K562 (cell line): ENCODE measurements at regions not wholly inside any gene's neighbourhood (a gene's known extent, or its start where the extent isn't known, plus 50 kb on each side); places are given as distances from the start of the nearest gene placed in this dataset.

Source experiments
- BHLHE40 ChIP-seq: IDR thresholded peaks from 2 replicates; pipeline ENCODE4 v1.6.1; 2011; ENCODE audit warnings: low read length, improper control_type of control experiment
- CBX5 ChIP-seq: IDR thresholded peaks from 2 replicates; pipeline ENCODE4 v1.6.1; 2014; ENCODE audit warnings: low read depth, borderline replicate concordance
- ETV6 ChIP-seq, 3 experiments: fragments of 150-350 bp in 1 of 3; sonication (generic) in 1 of 3; formaldehyde crosslinking in 1 of 3; IDR thresholded peaks; 2 replicates each; pipeline versions ENCODE4 v1.6.1 to v1.8.0; 2014 to 2022; ENCODE audit warnings: borderline replicate concordance in 2 of 3, low read depth in 2 of 3, antibody characterized with exemption in 1 of 3, low read length in 1 of 3, mild to moderate bottlenecking in 1 of 3, missing genetic modification reagents in 1 of 3
- MAFG ChIP-seq: fragments of 450-650 bp; conservative IDR thresholded peaks from 2 replicates; pipeline ENCODE4 v1.6.1; 2016; ENCODE audit warnings: missing genetic modification characterization, missing compliant biosample characterization
- NEUROD1 ChIP-seq: fragments of 150-350 bp; IDR thresholded peaks from 2 replicates; pipeline ENCODE4 v1.6.1; 2014; ENCODE audit warnings: borderline replicate concordance, low read length, low read depth; ENCODE audit not compliant: partially characterized antibody
- RFX5 ChIP-seq: IDR thresholded peaks from 2 replicates; pipeline ENCODE4 v1.6.1; 2011; ENCODE audit warnings: low read depth, mild to moderate bottlenecking, improper control_type of control experiment, low read length
- SAP30 ChIP-seq: fragments of 200-600 bp; sonication (generic); IDR thresholded peaks from 2 replicates; pipeline ENCODE4 v1.6.1; 2012; ENCODE audit warnings: borderline replicate concordance, low read depth, mild to moderate bottlenecking, moderate library complexity, low read length, control low read depth, inconsistent platforms; ENCODE audit not compliant: insufficient read depth, poor library complexity, severe bottlenecking
- SMAD3 ChIP-seq: fragments of 450-650 bp; formaldehyde crosslinking; conservative IDR thresholded peaks from 2 replicates; pipeline ENCODE4 v1.4.0; 2020; ENCODE audit warnings: mild to moderate bottlenecking
- ZBTB17 ChIP-seq: fragments of 450-650 bp; formaldehyde crosslinking; IDR thresholded peaks from 2 replicates; pipeline ENCODE4 v1.4.0; 2020; ENCODE audit warnings: mild to moderate bottlenecking
- ZNF586 ChIP-seq: fragments of 450-650 bp; formaldehyde crosslinking; conservative IDR thresholded peaks from 2 replicates; pipeline ENCODE4 v1.4.0; 2020; ENCODE audit warnings: mild to moderate bottlenecking, moderate library complexity
- ZNF668 ChIP-seq: fragments of 250-450 bp; sonication (Bioruptor Pico); IDR thresholded peaks from 2 replicates; pipeline ENCODE4 v1.8.0; 2022; ENCODE audit warnings: mild to moderate bottlenecking, inconsistent platforms
- TF ChIP-seq, protein P1 (sequence below): IDR thresholded peaks from 2 replicates; pipeline ENCODE4 v1.6.1; 2011; ENCODE audit warnings: borderline replicate concordance, low read depth, mild to moderate bottlenecking, moderate library complexity, low read length; ENCODE audit not compliant: insufficient read depth, poor library complexity, severe bottlenecking
- TF ChIP-seq, protein P2 (sequence below): fragments of 450-650 bp; IDR thresholded peaks from 2 replicates; pipeline ENCODE4 v1.7.1; 2018; ENCODE audit warnings: mild to moderate bottlenecking, low read depth; ENCODE audit not compliant: partially characterized antibody
- TF ChIP-seq, protein P3 (sequence below): fragments of 250-450 bp; sonication (Bioruptor Pico); IDR thresholded peaks from 2 replicates; pipeline ENCODE4 v1.4.0; 2020; ENCODE audit warnings: mild to moderate bottlenecking, moderate library complexity

DNA sequence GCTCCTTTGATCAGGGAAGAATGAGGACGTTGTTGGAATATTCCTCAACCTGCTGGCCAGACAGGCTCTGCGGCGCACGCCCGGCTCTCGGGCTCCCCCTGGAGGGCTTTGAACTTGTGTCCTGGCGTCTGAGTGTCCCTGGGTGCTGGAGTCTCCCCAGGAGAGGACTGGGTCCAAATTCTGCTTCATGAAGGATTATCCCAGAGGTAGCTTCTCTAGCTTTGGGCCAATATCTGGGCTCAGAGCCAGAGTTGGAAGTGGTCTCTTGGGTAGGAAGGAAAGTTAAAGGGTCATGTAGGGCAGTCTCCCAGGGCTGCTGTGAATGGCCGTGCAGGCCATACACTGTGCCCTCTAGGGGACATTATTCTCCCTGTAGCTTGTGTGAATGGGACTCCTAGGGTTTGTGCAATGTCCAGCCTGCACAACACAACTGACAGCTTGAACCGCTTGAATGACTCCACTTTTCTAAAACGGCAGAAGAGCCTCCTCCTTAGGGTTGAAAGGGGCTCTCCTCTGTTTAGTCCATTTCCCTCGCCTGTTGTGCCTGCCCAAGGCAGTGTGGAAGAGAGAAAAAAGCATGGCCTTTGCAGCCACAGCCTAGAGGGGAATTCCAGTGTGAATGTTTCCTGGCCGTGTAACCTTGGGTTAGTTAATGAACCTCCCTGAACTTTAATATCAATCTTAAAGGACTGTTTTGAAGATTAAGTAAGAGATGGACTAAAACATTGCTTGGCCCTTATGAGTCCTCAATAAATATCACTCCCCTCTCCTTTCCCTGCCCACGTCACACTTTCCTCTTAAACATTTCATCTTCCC lies 111.2 kb upstream of the THY1 start (continued):
- 0 out of 2 replicates have a peak, but pooled peaks have one; percentile 24 for TF ChIP-seq ZBTB17 (CRISPR knock-in tag)
- no peak for TF ChIP-seq SMAD3
- TF ChIP-seq, protein P1, sequence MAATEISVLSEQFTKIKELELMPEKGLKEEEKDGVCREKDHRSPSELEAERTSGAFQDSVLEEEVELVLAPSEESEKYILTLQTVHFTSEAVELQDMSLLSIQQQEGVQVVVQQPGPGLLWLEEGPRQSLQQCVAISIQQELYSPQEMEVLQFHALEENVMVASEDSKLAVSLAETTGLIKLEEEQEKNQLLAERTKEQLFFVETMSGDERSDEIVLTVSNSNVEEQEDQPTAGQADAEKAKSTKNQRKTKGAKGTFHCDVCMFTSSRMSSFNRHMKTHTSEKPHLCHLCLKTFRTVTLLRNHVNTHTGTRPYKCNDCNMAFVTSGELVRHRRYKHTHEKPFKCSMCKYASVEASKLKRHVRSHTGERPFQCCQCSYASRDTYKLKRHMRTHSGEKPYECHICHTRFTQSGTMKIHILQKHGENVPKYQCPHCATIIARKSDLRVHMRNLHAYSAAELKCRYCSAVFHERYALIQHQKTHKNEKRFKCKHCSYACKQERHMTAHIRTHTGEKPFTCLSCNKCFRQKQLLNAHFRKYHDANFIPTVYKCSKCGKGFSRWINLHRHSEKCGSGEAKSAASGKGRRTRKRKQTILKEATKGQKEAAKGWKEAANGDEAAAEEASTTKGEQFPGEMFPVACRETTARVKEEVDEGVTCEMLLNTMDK: peak; percentile 33
- no peak for TF ChIP-seq ZNF668
- no peak for TF ChIP-seq SAP30
- no peak for TF ChIP-seq ETV6 (IDR thresholded peaks at IDR 0.05; ENCODE audit: borderline replicate concordance in 1 of 2, low read depth in 2 of 2, low read length in 1 of 2)
- no peak for TF ChIP-seq ETV6 (CRISPR knock-in tag; IDR thresholded peaks at IDR 0.05; ENCODE audit: borderline replicate concordance)
- TF ChIP-seq ZNF586: no peak
- TF ChIP-seq MAFG (tag): no peak
- TF ChIP-seq, protein P2, sequence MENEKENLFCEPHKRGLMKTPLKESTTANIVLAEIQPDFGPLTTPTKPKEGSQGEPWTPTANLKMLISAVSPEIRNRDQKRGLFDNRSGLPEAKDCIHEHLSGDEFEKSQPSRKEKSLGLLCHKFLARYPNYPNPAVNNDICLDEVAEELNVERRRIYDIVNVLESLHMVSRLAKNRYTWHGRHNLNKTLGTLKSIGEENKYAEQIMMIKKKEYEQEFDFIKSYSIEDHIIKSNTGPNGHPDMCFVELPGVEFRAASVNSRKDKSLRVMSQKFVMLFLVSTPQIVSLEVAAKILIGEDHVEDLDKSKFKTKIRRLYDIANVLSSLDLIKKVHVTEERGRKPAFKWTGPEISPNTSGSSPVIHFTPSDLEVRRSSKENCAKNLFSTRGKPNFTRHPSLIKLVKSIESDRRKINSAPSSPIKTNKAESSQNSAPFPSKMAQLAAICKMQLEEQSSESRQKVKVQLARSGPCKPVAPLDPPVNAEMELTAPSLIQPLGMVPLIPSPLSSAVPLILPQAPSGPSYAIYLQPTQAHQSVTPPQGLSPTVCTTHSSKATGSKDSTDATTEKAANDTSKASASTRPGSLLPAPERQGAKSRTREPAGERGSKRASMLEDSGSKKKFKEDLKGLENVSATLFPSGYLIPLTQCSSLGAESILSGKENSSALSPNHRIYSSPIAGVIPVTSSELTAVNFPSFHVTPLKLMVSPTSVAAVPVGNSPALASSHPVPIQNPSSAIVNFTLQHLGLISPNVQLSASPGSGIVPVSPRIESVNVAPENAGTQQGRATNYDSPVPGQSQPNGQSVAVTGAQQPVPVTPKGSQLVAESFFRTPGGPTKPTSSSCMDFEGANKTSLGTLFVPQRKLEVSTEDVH: peak; percentile 42
- TF ChIP-seq NEUROD1: peak; percentile 21
- no peak for TF ChIP-seq RFX5
- no peak for TF ChIP-seq BHLHE40
- TF ChIP-seq, protein P3, sequence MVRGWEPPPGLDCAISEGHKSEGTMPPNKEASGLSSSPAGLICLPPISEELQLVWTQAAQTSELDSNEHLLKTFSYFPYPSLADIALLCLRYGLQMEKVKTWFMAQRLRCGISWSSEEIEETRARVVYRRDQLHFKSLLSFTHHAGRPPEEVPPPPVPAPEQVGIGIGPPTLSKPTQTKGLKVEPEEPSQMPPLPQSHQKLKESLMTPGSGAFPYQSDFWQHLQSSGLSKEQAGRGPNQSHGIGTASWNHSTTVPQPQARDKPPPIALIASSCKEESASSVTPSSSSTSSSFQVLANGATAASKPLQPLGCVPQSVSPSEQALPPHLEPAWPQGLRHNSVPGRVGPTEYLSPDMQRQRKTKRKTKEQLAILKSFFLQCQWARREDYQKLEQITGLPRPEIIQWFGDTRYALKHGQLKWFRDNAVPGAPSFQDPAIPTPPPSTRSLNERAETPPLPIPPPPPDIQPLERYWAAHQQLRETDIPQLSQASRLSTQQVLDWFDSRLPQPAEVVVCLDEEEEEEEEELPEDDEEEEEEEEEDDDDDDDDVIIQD (CRISPR knock-in tag): no peak
- TF ChIP-seq CBX5: no peak
